PC-3 (cell line): ENCODE measurements at regions not wholly inside any gene's neighbourhood (a gene's known extent, or its start where the extent isn't known, plus 50 kb on each side); places are given as distances from the start of the nearest gene placed in this dataset.

Experiments used
- CTCF ChIP-seq: fragments of 300-600 bp; sonication (generic); conservative IDR thresholded peaks from 2 replicates; pipeline ENCODE4 v1.5.1; 2017; ENCODE audit warnings: antibody characterized with exemption, low read depth, mild to moderate bottlenecking, low read length
- EZH2 ChIP-seq: fragments of 300-600 bp; sonication (generic); IDR thresholded peaks from one replicate; pipeline ENCODE4 v1.6.1; 2017; ENCODE audit warnings: antibody characterized with exemption, mild to moderate bottlenecking, low read length; ENCODE audit not compliant: unreplicated experiment
- EZH2phosphoT487 ChIP-seq: fragments of 300-600 bp; sonication (generic); IDR thresholded peaks from 2 replicates; pipeline ENCODE4 v1.6.1; 2018; ENCODE audit warnings: mild to moderate bottlenecking, antibody characterized with exemption, low read length, borderline replicate concordance

DNA sequence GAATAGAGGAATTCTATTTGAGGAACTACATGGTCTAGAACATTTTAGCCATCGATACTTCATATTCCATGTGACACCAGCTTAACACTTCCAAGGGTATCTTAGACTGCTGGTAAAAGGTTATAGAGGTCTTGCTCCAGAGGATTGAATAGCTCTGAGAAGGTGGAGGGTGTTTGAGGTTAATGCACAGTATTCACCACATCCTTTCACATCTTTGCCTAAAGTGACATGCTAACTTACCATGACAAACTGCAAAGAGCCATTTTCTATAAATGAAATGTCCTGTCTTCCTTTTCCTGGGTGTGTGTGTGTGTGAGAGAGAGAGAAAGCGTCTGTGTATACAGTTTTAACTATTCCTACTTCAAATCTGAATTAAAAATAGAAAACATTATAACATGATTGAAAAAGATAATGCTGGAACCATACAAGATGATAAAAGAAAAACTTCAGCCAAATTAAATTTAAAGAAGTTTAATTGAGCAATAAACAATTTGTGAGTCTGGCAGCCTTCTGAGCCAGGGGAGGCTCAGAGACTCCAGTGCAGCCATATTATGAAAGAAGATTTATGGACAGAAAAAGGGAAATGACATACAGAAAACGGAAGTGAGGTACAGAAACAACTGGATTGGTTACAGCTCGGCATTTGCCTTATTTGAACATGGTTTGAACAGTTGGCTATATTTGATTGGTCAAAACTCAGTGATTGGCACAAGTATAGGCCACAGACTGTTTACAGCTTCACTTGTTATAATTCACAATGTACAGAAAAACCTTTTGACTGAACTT lies 320.9 kb upstream of the CCDC179 start:
- TF ChIP-seq CTCF (no peak), EZH2 (no peak), EZH2phosphoT487 (no peak)
